Liver (tissue), 8 donors: ENCODE measurements at regions not wholly inside any gene's neighbourhood (a gene's known extent, or its start where the extent isn't known, plus 50 kb on each side); places are given as distances from the start of the nearest gene placed in this dataset.

ENCODE experiments used
- DNase-seq: peaks from one replicate; pipeline ENCODE4 v3.0.0-alpha.2; 2017; ENCODE audit warnings: low spot score
- H3K27ac ChIP-seq, 2 donors: one replicate each; pipeline ENCODE4 v1.7.0; 2013; ENCODE audit warnings: inconsistent platforms in 2 of 2, low read length in 2 of 2, control low read depth in 1 of 2, low read depth in 1 of 2, mild to moderate bottlenecking in 1 of 2
- H3K27me3 ChIP-seq, 4 donors: one replicate each; pipeline versions ENCODE4 v1.6.1 to v1.7.0; 2013; ENCODE audit warnings: low read length in 3 of 4, inconsistent platforms in 1 of 4, mild to moderate bottlenecking in 1 of 4, moderate library complexity in 1 of 4; ENCODE audit not compliant: control insufficient read depth in 4 of 4, insufficient read depth in 4 of 4
- H3K36me3 ChIP-seq, 4 donors: one replicate each; pipeline versions ENCODE4 v1.6.1 to v1.7.0; 2013; ENCODE audit warnings: low read length in 3 of 4, mild to moderate bottlenecking in 3 of 4, low read depth in 1 of 4, moderate library complexity in 1 of 4; ENCODE audit not compliant: control insufficient read depth in 4 of 4, insufficient read depth in 3 of 4
- H3K4me1 ChIP-seq, 4 donors: one replicate each; pipeline versions ENCODE4 v1.6.1 to v1.7.0; 2013; ENCODE audit warnings: low read length in 3 of 4, mild to moderate bottlenecking in 3 of 4, moderate library complexity in 1 of 4; ENCODE audit not compliant: control insufficient read depth in 4 of 4, insufficient read depth in 4 of 4
- H3K4me3 ChIP-seq, 3 donors: one replicate each; pipeline versions ENCODE4 v1.6.1 to v1.7.0; 2013; ENCODE audit warnings: low read length in 3 of 3, control low read depth in 1 of 3, low read depth in 1 of 3, mild to moderate bottlenecking in 1 of 3
- H3K9ac ChIP-seq, 2 donors: one replicate each; pipeline ENCODE4 v1.7.0; 2013; ENCODE audit warnings: low read length in 2 of 2, mild to moderate bottlenecking in 2 of 2, moderate library complexity in 2 of 2, control low read depth in 1 of 2, low read depth in 1 of 2
- H3K9me3 ChIP-seq, 4 donors: one replicate each; pipeline versions ENCODE4 v1.6.1 to v1.7.0; 2013; ENCODE audit warnings: low read length in 3 of 4; ENCODE audit not compliant: control insufficient read depth in 4 of 4
- ATF3 ChIP-seq: IDR thresholded peaks from 2 replicates; pipeline ENCODE4 v1.6.1; 2016; ENCODE audit warnings: antibody characterized with exemption
- CTCF ChIP-seq: fragments of 150-350 bp; IDR thresholded peaks from 2 replicates; pipeline ENCODE4 v1.5.1; 2017; ENCODE audit warnings: improper control_type of control experiment, low read depth, low read length; ENCODE audit not compliant: missing input control
- EGR1 ChIP-seq, 2 donors: IDR thresholded peaks; 2 replicates each; pipeline ENCODE4 v1.6.1; 2016 to 2018; ENCODE audit warnings: antibody characterized with exemption in 2 of 2, low read depth in 2 of 2
- FOXA1 ChIP-seq: IDR thresholded peaks from 2 replicates; pipeline ENCODE4 v1.6.1; 2016; ENCODE audit warnings: antibody characterized with exemption
- FOXA2 ChIP-seq: IDR thresholded peaks from 2 replicates; pipeline ENCODE4 v1.6.1; 2016; ENCODE audit warnings: antibody characterized with exemption
- GABPA ChIP-seq, 2 donors: IDR thresholded peaks in 1 of 2; conservative IDR thresholded peaks in 1 of 2; 2 replicates each; pipeline ENCODE4 v1.6.1; 2016; ENCODE audit warnings: antibody characterized with exemption in 2 of 2, mild to moderate bottlenecking in 1 of 2, moderate library complexity in 1 of 2
- HNF4A ChIP-seq, 2 donors: conservative IDR thresholded peaks; 2 replicates each; pipeline ENCODE4 v1.6.1; 2016; ENCODE audit warnings: antibody characterized with exemption in 2 of 2, mild to moderate bottlenecking in 2 of 2
- HNF4G ChIP-seq: IDR thresholded peaks from 2 replicates; pipeline ENCODE4 v1.6.1; 2016; ENCODE audit warnings: antibody characterized with exemption
- JUND ChIP-seq, 2 donors: IDR thresholded peaks; 2 replicates each; pipeline ENCODE4 v1.6.1; 2016; ENCODE audit warnings: antibody characterized with exemption in 2 of 2
- MAX ChIP-seq: IDR thresholded peaks from 2 replicates; pipeline ENCODE4 v1.6.1; 2016; ENCODE audit warnings: antibody characterized with exemption
- NR2F2 ChIP-seq: IDR thresholded peaks from 2 replicates; pipeline ENCODE4 v1.6.1; 2016; ENCODE audit warnings: antibody characterized with exemption
- RAD21 ChIP-seq, 2 donors: IDR thresholded peaks; 2 replicates each; pipeline ENCODE4 v1.6.1; 2016; ENCODE audit warnings: antibody characterized with exemption in 2 of 2, mild to moderate bottlenecking in 2 of 2
- REST ChIP-seq: IDR thresholded peaks from 2 replicates; pipeline ENCODE4 v1.6.1; 2016; ENCODE audit warnings: antibody characterized with exemption, mild to moderate bottlenecking
- RXRA ChIP-seq, 2 donors: IDR thresholded peaks; 2 replicates each; pipeline ENCODE4 v1.6.1; 2017 to 2018; ENCODE audit warnings: antibody characterized with exemption in 2 of 2, mild to moderate bottlenecking in 1 of 2
- SP1 ChIP-seq: IDR thresholded peaks from 2 replicates; pipeline ENCODE4 v1.6.1; 2018; ENCODE audit warnings: antibody characterized with exemption, mild to moderate bottlenecking
- TAF1 ChIP-seq: conservative IDR thresholded peaks from 2 replicates; pipeline ENCODE4 v1.6.1; 2016; ENCODE audit warnings: antibody characterized with exemption, mild to moderate bottlenecking
- YY1 ChIP-seq: IDR thresholded peaks from 2 replicates; pipeline ENCODE4 v1.6.1; 2016; ENCODE audit warnings: antibody characterized with exemption, mild to moderate bottlenecking
- ZBTB33 ChIP-seq: IDR thresholded peaks from 2 replicates; pipeline ENCODE4 v1.6.1; 2016; ENCODE audit warnings: antibody characterized with exemption
- WGBS: extraction: QIAGEN DNeasy Blood & Tissue Kit; methylation state at CpG from one replicate; pipeline ENCODE4 v1.1.7; 2013; 5-methylcytosine and 5-hydroxymethylcytosine counted together
- donor health status: healthy.
- donor health status: healthy.
- donor health status: healthy.
- donor health status: healthy.
- donor health status: healthy.

- no peak for DNase-seq
- 70% methylated on average over 13 of the region's 13 CpGs for WGBS
- H3K4me1 ChIP-seq: no peaks in the 10 kb centered on the region
- no peak overlapping the region for H3K27ac ChIP-seq
- TF ChIP-seq NR2F2: no peak
- TF ChIP-seq JUND (IDR thresholded peaks at IDR 0.05): no peak
- no peak for TF ChIP-seq FOXA2
- no peak for TF ChIP-seq HNF4G
- TF ChIP-seq FOXA1: no peak
- no peak for TF ChIP-seq HNF4A (conservative IDR thresholded peaks at IDR 0.05)
- TF ChIP-seq EGR1 (IDR thresholded peaks at IDR 0.05; ENCODE audit: low read depth in 2 of 2): no peak
- no peak for TF ChIP-seq SP1
- no peak for TF ChIP-seq MAX
- TF ChIP-seq GABPA (IDR thresholded peaks at IDR 0.05 in 1 of 2, conservative IDR thresholded peaks at IDR 0.05 in 1 of 2): no peak
- TF ChIP-seq YY1: no peak
- no peak for TF ChIP-seq TAF1
- no peak for TF ChIP-seq ZBTB33
- no peak for TF ChIP-seq RAD21 (IDR thresholded peaks at IDR 0.05)
- TF ChIP-seq CTCF: no peak
- no peak for TF ChIP-seq REST
- no peak for TF ChIP-seq ATF3
- no peak for TF ChIP-seq RXRA (IDR thresholded peaks at IDR 0.05)
- no peak overlapping the region for H3K9ac ChIP-seq
- H3K36me3 ChIP-seq: no peaks in the 10 kb centered on the region
- H3K4me3 ChIP-seq: no peak overlapping the region
- H3K9me3 ChIP-seq: no peaks in the 10 kb centered on the region
- no peaks in the 10 kb centered on the region for H3K27me3 ChIP-seq
These were observed 505.7 kb upstream of the KLHL29 start for GRCh38 chr2:22879009-22879863.
